ENCODE measurements at regions not wholly inside any gene's neighbourhood (a gene's known extent, or its start where the extent isn't known, plus 50 kb on each side); places are given as distances from the start of the nearest gene placed in this dataset.

DNA sequence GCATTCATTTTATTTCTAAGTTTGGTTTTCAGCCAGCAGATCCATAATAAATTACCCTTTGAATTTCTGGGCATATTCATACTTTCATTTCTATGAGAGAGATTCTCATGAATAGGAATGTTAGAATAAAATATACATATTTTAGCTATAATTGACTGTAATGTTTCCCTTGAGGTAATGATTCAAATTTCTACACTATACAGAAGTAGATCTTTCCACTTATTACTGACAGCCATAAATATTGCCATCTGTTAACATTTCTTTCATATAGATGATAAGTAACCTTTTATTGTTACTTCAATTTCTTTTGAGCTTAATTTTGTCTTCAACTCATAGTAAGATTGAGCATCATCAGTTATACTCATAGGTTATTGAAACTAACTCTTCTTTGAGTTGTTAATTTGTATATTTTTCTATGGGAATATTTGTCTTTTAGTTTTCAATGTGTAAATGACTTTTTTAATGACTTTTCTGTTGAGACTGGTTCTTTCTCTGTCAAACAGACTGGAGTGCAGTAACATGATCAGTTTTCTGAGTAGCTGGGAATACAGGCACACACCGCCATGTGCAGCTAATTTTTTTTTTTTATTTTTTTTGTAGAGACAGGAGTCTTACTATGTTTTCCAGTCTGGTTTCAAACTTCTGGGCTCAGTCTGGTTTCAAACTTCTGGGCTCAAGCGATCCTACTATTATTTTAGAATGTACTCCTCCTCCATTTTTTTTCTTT is 991.6 kb downstream of the SLC6A15 start:
- TF ChIP-seq CTCF (IDR thresholded peaks at IDR 0.05) (no peak), EZH2phosphoT487 (IDR thresholded peaks at IDR 0.05) (no peak)

Measured in neural progenitor cell (in vitro differentiated cells).